ENCODE measurements at regions not wholly inside any gene's neighbourhood (a gene's known extent, or its start where the extent isn't known, plus 50 kb on each side); places are given as distances from the start of the nearest gene placed in this dataset.

DNA sequence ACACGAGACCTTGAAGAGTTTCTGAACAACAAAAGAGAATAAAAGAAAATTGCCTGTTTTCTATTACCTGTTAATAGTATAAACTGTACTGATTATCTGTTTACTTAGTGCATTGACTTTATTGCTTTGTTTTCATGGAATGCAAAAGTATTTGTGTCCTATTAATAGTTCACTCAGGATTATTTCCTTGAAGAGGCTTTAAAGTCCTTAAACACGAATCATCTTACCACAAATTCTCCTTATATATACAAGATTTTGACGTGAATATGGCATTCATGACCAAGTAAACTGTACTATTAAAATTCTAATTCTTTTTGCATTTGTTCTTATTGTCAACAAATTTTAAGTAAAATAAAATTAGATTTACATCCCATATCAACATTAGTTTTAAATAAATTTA, 513.0 kb downstream of the NTRK3 start:
- ChIA-PET POLR2A (no interaction called here), CTCF (no interaction called here)
- H3K4me3 ChIP-seq = no peak overlapping the region
- TF ChIP-seq JUNB (IDR thresholded peaks at IDR 0.05) (0 out of 2 replicates have a peak, but pooled peaks have one; percentile 12), FOSB (CRISPR knock-in tag; IDR thresholded peaks at IDR 0.05) (no peak)
- FAIRE-seq (no peak), DNase-seq (ENCODE audit: low read depth in 1 of 2, low spot score in 1 of 2) (no peak), ATAC-seq (no peak)
- no peak overlapping the region for H3K27ac ChIP-seq
- no peak overlapping the region for H3K4me2 ChIP-seq
- peaks cover 5% of the 10 kb centered on the region; the same call in 1 of the 3 replicates for H3K4me1 ChIP-seq
- no peaks in the 10 kb centered on the region for H3K9me3 ChIP-seq
- WGBS (ENCODE audit: missing lambda C conversion rate) = 13% methylated on average over 3 of the region's 3 CpGs

DNA sequence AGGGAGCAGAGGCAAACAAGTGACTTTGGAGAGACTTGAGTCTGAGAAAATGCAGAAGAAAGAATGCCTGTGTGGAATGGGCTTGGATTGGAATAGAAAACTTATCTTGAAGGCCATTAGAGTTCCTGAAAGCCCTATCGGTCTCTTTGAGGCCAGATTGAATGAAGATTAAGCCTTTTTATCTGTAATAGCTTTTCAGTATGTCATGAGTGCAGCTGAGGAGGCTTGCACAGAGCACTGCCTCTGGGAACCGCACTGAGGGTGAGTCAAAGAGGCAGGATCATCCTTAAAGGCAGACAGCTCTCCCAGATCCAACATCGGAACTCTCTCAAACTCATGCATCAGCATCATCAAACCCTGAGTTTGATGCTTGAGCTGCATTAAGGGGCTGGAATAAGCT, 515.2 kb downstream of the NTRK3 start:
- no peak for FAIRE-seq
- peaks cover under 1% of the 10 kb centered on the region; the same call in 1 of the 3 replicates for H3K4me1 ChIP-seq
- POLR2A ChIA-PET = no interaction called here
- WGBS (ENCODE audit: missing lambda C conversion rate) = 48% methylated on average over 3 of the region's 3 CpGs
- TF ChIP-seq CBX8 (IDR thresholded peaks at IDR 0.05) = no peak
- TF ChIP-seq FOSB (CRISPR knock-in tag; IDR thresholded peaks at IDR 0.05) = no peak
- TF ChIP-seq RNF2 (IDR thresholded peaks at IDR 0.05; ENCODE audit: borderline replicate concordance, low read depth) = no peak
- TF ChIP-seq, protein P1, sequence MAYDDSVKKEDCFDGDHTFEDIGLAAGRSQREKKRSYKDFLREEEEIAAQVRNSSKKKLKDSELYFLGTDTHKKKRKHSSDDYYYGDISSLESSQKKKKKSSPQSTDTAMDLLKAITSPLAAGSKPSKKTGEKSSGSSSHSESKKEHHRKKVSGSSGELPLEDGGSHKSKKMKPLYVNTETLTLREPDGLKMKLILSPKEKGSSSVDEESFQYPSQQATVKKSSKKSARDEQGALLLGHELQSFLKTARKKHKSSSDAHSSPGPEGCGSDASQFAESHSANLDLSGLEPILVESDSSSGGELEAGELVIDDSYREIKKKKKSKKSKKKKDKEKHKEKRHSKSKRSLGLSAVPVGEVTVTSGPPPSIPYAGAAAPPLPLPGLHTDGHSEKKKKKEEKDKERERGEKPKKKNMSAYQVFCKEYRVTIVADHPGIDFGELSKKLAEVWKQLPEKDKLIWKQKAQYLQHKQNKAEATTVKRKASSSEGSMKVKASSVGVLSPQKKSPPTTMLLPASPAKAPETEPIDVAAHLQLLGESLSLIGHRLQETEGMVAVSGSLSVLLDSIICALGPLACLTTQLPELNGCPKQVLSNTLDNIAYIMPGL (CRISPR knock-in tag; IDR thresholded peaks at IDR 0.05; ENCODE audit: borderline replicate concordance) = no peak
- TF ChIP-seq EP300 (IDR thresholded peaks at IDR 0.05) = no peak
- TF ChIP-seq ESRRA (IDR thresholded peaks at IDR 0.05; ENCODE audit: borderline replicate concordance, low read length) = no peak
- no peak for TF ChIP-seq HDAC2 (IDR thresholded peaks at IDR 0.05)
- no peak for TF ChIP-seq CEBPB (IDR thresholded peaks at IDR 0.05)
- no peak for TF ChIP-seq CHD4 (IDR thresholded peaks at IDR 0.05; ENCODE audit: borderline replicate concordance)
- no peak for TF ChIP-seq HOXB5 (CRISPR knock-in tag; IDR thresholded peaks at IDR 0.05)
- no peak for TF ChIP-seq GATA3 (IDR thresholded peaks at IDR 0.05; ENCODE audit: borderline replicate concordance)
- no peak for TF ChIP-seq JUN (IDR thresholded peaks at IDR 0.05)
- no peak for TF ChIP-seq CHD2 (IDR thresholded peaks at IDR 0.05; ENCODE audit: low read length, partially characterized antibody)
- TF ChIP-seq, protein P2, sequence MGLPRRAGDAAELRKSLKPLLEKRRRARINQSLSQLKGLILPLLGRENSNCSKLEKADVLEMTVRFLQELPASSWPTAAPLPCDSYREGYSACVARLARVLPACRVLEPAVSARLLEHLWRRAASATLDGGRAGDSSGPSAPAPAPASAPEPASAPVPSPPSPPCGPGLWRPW (IDR thresholded peaks at IDR 0.05) = no peak
- TF ChIP-seq HOXB13 (CRISPR knock-in tag; IDR thresholded peaks at IDR 0.05; ENCODE audit: low read depth) = no peak
- TF ChIP-seq TFCP2L1 (CRISPR knock-in tag; IDR thresholded peaks at IDR 0.05) = no peak
- no peak for TF ChIP-seq ZC3H11A (IDR thresholded peaks at IDR 0.05)
- no peak for TF ChIP-seq HOXA7 (CRISPR knock-in tag; IDR thresholded peaks at IDR 0.05)
- TF ChIP-seq, protein P3, sequence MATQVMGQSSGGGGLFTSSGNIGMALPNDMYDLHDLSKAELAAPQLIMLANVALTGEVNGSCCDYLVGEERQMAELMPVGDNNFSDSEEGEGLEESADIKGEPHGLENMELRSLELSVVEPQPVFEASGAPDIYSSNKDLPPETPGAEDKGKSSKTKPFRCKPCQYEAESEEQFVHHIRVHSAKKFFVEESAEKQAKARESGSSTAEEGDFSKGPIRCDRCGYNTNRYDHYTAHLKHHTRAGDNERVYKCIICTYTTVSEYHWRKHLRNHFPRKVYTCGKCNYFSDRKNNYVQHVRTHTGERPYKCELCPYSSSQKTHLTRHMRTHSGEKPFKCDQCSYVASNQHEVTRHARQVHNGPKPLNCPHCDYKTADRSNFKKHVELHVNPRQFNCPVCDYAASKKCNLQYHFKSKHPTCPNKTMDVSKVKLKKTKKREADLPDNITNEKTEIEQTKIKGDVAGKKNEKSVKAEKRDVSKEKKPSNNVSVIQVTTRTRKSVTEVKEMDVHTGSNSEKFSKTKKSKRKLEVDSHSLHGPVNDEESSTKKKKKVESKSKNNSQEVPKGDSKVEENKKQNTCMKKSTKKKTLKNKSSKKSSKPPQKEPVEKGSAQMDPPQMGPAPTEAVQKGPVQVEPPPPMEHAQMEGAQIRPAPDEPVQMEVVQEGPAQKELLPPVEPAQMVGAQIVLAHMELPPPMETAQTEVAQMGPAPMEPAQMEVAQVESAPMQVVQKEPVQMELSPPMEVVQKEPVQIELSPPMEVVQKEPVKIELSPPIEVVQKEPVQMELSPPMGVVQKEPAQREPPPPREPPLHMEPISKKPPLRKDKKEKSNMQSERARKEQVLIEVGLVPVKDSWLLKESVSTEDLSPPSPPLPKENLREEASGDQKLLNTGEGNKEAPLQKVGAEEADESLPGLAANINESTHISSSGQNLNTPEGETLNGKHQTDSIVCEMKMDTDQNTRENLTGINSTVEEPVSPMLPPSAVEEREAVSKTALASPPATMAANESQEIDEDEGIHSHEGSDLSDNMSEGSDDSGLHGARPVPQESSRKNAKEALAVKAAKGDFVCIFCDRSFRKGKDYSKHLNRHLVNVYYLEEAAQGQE (IDR thresholded peaks at IDR 0.05) = no peak
- no peak for TF ChIP-seq MYC (IDR thresholded peaks at IDR 0.05; ENCODE audit: borderline replicate concordance, low read length)
- ATAC-seq = no peak
- no peak for DNase-seq (ENCODE audit: low read depth in 1 of 2, low spot score in 1 of 2)
- H3K4me3 ChIP-seq = no peak overlapping the region
- H3K9me3 ChIP-seq = no peaks in the 10 kb centered on the region
- H3K27ac ChIP-seq = no peak overlapping the region
- H3K4me2 ChIP-seq = no peak overlapping the region
- CTCF ChIA-PET = no interaction called here
